K562 (cell line): ENCODE measurements at regions not wholly inside any gene's neighbourhood (a gene's known extent, or its start where the extent isn't known, plus 50 kb on each side); places are given as distances from the start of the nearest gene placed in this dataset.

ENCODE experiments used
- HDAC1 ChIP-seq, 2 experiments: fragments of 450-650 bp; IDR thresholded peaks; 2 replicates each; pipeline ENCODE4 v1.6.1; 2016 to 2017; ENCODE audit warnings: inconsistent platforms in 1 of 2, mild to moderate bottlenecking in 1 of 2, moderate library complexity in 1 of 2
- KLF16 ChIP-seq: IDR thresholded peaks from 2 replicates; pipeline ENCODE4 v1.6.1; 2016; ENCODE audit warnings: antibody characterized with exemption
- SMC3 ChIP-seq: conservative IDR thresholded peaks from 2 replicates; pipeline ENCODE4 v1.6.1; 2011; ENCODE audit warnings: low read depth, low read length, improper control_type of control experiment; ENCODE audit not compliant: insufficient read depth
- TAF7 ChIP-seq: fragments of 450-650 bp; IDR thresholded peaks from 2 replicates; pipeline ENCODE4 v1.6.1; 2016; ENCODE audit warnings: missing genetic modification characterization, missing compliant biosample characterization
- ZNF146 ChIP-seq: IDR thresholded peaks from one replicate; pipeline ENCODE4 v1.6.1; 2018; ENCODE audit warnings: missing compliant biosample characterization; ENCODE audit not compliant: unreplicated experiment
- TF ChIP-seq, protein P1 (sequence below): fragments of 450-650 bp; IDR thresholded peaks from 2 replicates; pipeline ENCODE4 v1.7.1; 2018; ENCODE audit warnings: mild to moderate bottlenecking, low read depth; ENCODE audit not compliant: partially characterized antibody
- TF ChIP-seq, protein P2 (sequence below): fragments of 450-650 bp; formaldehyde crosslinking; conservative IDR thresholded peaks from 2 replicates; pipeline ENCODE4 v1.4.0; 2022; ENCODE audit warnings: mild to moderate bottlenecking, missing genetic modification characterization
- TF ChIP-seq, protein P3 (sequence below), 2 experiments: fragments of 450-650 bp; formaldehyde crosslinking in 1 of 2; IDR thresholded peaks; 2 replicates each; pipeline versions ENCODE4 v1.4.0 to v1.6.1; 2014 to 2020; ENCODE audit warnings: mild to moderate bottlenecking in 2 of 2, borderline replicate concordance in 1 of 2, low read depth in 1 of 2

DNA sequence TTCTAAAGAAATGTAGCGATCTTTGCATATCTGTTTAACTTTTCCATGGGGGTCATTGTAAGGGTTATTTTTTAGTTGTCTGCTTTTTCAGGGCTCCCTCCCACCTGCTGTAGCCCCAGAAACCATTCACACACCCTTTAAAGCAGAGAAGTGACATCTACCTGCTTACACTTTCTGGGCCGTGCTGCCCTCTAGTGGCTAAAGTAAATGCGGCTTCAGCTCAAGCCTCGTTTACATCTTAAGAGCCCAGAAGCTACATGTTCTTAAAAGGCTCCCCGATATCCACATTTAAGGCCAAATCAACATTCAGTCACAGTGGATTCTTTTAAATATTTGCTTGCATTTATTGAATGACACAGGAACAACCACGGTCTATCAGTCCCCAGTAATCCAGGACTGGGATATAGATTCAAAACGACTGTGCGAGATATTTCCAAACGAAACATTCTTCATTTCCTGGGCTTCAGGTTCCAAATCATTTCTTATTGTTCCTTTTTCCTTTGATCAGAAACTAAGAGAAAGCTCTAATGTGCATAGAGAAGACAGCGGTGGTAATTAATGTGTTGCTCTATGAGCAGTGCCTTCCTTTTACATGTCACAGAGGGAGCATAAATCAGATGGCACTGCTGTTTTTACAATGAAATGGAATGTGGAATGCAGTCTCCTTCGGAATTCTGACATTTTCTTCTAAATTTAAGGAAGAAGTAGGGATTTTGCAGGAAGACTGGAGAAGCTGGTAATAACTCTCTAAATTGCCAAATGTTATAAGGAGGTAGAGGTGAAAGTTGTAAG, 119.9 kb downstream of the RASGEF1B start (continued):
- TF ChIP-seq, protein P1, sequence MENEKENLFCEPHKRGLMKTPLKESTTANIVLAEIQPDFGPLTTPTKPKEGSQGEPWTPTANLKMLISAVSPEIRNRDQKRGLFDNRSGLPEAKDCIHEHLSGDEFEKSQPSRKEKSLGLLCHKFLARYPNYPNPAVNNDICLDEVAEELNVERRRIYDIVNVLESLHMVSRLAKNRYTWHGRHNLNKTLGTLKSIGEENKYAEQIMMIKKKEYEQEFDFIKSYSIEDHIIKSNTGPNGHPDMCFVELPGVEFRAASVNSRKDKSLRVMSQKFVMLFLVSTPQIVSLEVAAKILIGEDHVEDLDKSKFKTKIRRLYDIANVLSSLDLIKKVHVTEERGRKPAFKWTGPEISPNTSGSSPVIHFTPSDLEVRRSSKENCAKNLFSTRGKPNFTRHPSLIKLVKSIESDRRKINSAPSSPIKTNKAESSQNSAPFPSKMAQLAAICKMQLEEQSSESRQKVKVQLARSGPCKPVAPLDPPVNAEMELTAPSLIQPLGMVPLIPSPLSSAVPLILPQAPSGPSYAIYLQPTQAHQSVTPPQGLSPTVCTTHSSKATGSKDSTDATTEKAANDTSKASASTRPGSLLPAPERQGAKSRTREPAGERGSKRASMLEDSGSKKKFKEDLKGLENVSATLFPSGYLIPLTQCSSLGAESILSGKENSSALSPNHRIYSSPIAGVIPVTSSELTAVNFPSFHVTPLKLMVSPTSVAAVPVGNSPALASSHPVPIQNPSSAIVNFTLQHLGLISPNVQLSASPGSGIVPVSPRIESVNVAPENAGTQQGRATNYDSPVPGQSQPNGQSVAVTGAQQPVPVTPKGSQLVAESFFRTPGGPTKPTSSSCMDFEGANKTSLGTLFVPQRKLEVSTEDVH: no peak
- TF ChIP-seq, protein P2, sequence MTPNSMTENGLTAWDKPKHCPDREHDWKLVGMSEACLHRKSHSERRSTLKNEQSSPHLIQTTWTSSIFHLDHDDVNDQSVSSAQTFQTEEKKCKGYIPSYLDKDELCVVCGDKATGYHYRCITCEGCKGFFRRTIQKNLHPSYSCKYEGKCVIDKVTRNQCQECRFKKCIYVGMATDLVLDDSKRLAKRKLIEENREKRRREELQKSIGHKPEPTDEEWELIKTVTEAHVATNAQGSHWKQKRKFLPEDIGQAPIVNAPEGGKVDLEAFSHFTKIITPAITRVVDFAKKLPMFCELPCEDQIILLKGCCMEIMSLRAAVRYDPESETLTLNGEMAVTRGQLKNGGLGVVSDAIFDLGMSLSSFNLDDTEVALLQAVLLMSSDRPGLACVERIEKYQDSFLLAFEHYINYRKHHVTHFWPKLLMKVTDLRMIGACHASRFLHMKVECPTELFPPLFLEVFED (CRISPR knock-in tag): no peak
- TF ChIP-seq ZNF146 (no peak), KLF16 (0 out of 2 replicates have a peak, but pooled peaks have one; percentile 29), TAF7 (no peak), SMC3 (peak; percentile 68), HDAC1 (IDR thresholded peaks at IDR 0.05) (no peak)
- TF ChIP-seq, protein P3, sequence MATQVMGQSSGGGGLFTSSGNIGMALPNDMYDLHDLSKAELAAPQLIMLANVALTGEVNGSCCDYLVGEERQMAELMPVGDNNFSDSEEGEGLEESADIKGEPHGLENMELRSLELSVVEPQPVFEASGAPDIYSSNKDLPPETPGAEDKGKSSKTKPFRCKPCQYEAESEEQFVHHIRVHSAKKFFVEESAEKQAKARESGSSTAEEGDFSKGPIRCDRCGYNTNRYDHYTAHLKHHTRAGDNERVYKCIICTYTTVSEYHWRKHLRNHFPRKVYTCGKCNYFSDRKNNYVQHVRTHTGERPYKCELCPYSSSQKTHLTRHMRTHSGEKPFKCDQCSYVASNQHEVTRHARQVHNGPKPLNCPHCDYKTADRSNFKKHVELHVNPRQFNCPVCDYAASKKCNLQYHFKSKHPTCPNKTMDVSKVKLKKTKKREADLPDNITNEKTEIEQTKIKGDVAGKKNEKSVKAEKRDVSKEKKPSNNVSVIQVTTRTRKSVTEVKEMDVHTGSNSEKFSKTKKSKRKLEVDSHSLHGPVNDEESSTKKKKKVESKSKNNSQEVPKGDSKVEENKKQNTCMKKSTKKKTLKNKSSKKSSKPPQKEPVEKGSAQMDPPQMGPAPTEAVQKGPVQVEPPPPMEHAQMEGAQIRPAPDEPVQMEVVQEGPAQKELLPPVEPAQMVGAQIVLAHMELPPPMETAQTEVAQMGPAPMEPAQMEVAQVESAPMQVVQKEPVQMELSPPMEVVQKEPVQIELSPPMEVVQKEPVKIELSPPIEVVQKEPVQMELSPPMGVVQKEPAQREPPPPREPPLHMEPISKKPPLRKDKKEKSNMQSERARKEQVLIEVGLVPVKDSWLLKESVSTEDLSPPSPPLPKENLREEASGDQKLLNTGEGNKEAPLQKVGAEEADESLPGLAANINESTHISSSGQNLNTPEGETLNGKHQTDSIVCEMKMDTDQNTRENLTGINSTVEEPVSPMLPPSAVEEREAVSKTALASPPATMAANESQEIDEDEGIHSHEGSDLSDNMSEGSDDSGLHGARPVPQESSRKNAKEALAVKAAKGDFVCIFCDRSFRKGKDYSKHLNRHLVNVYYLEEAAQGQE (IDR thresholded peaks at IDR 0.05; ENCODE audit: borderline replicate concordance): peak; percentile 50; the same call in 1 of the 2 replicates
- TF ChIP-seq, protein P3 (CRISPR knock-in tag; IDR thresholded peaks at IDR 0.05; ENCODE audit: low read depth): no peak
- TF ChIP-seq, all 486 proteins: peak for 7
